Ovary (tissue), 7 donors: ENCODE measurements at regions not wholly inside any gene's neighbourhood (a gene's known extent, or its start where the extent isn't known, plus 50 kb on each side); places are given as distances from the start of the nearest gene placed in this dataset.

ENCODE experiments used
- DNase-seq, 5 donors: peaks; one replicate each; pipeline ENCODE4 v3.0.0-alpha.2; 2019 to 2020
- H3K27ac ChIP-seq, 2 donors: fragments of 200-600 bp; one replicate each; pipeline versions ENCODE4 v1.5.1 to v1.8.0; 2019 to 2022
- H3K27me3 ChIP-seq: fragments of 200-600 bp; one replicate; pipeline ENCODE4 v1.8.0; 2022
- H3K36me3 ChIP-seq: fragments of 200-600 bp; sonication (generic); one replicate; pipeline ENCODE4 v1.5.1; 2019
- H3K4me1 ChIP-seq: one replicate; pipeline ENCODE4 v1.8.1; 2013; ENCODE audit warnings: mild to moderate bottlenecking, moderate library complexity; ENCODE audit not compliant: insufficient read depth
- H3K4me3 ChIP-seq: fragments of 200-600 bp; sonication (generic); one replicate; pipeline ENCODE4 v1.5.1; 2017
- H3K9me3 ChIP-seq, 2 donors: fragments of 200-600 bp in 1 of 2; sonication (generic) in 1 of 2; one replicate each; pipeline versions ENCODE4 v1.5.1 to v1.8.1; 2013 to 2019; ENCODE audit warnings: mild to moderate bottlenecking in 1 of 2, moderate library complexity in 1 of 2
- CTCF ChIP-seq, 3 donors: fragments of 450-650 bp in 2 of 3; fragments of 200-600 bp in 1 of 3; IDR thresholded peaks; one replicate each; pipeline versions ENCODE4 v1.5.1 to v1.8.0; 2016 to 2022; ENCODE audit warnings: antibody characterized with exemption in 3 of 3, mild to moderate bottlenecking in 1 of 3
- EP300 ChIP-seq: sonication (generic); formaldehyde crosslinking; IDR thresholded peaks from one replicate; pipeline ENCODE4 v1.6.1; 2017; ENCODE audit warnings: antibody characterized with exemption
- POLR2A ChIP-seq: fragments of 450-650 bp; IDR thresholded peaks from one replicate; pipeline ENCODE4 v1.6.1; 2017; ENCODE audit warnings: antibody characterized with exemption, mild to moderate bottlenecking, moderate library complexity
- WGBS, 3 donors: extraction: QIAGEN DNeasy Blood & Tissue Kit in 1 of 3; methylation state at CpG; one replicate each; pipeline versions ENCODE4 v1.1.5 to v1.1.7; 2013 to 2017; 5-methylcytosine and 5-hydroxymethylcytosine counted together
- intact Hi-C, 4 donors: fragments of 100-400 bp; cut with DNase I; formaldehyde crosslinking; loops; one replicate each; pipeline versions ENCODE4 v1.11.0 to v1.15.1; 2022 to 2023
- donor health status: DM: no; HTN: no; CAD: no; lungs with moderate emphysema.
- donor health status: DM: no; HTN: no; CAD: no.
- donor health status: Bipolar disorder and iron deficiency.
- donor health status: DM: no; HTN: no; CAD: no.
- donor health status: DM: yes; HTN: yes; CAD: no.

GRCh38 chr5:89728750-89729149, 680.8 kb downstream of the CETN3 start:
- Histone ChIP-seq H3K36me3 (no peaks in the 10 kb centered on the region), H3K27ac (no peak overlapping the region), H3K4me1 (peaks cover 1% of the 10 kb centered on the region), H3K4me3 (no peak overlapping the region), H3K9me3 (no peaks in the 10 kb centered on the region), H3K27me3 (no peaks in the 10 kb centered on the region)
- no peak for TF ChIP-seq POLR2A
- no peak for TF ChIP-seq EP300
- no peak for TF ChIP-seq CTCF (IDR thresholded peaks at IDR 0.05)
- 2 to 5% (median 3%) methylated on average over 5 of the region's 5 CpGs for WGBS, 3 donors
- peak; percentile 23 to 64 (median 44) for DNase-seq
- intact Hi-C loops, result no loop called here

GRCh38 chr5:89728134-89728533, 681.4 kb downstream of the CETN3 start:
- no peak for TF ChIP-seq EP300
- no peak for TF ChIP-seq CTCF (IDR thresholded peaks at IDR 0.05)
- no peak for TF ChIP-seq POLR2A
- H3K4me3 ChIP-seq, result no peak overlapping the region
- DNase-seq, result no peak
- peaks cover 1% of the 10 kb centered on the region for H3K4me1 ChIP-seq
- H3K27ac ChIP-seq, result no peak overlapping the region
- H3K27me3 ChIP-seq, result no peaks in the 10 kb centered on the region
- WGBS, 3 donors, result 64 to 78% (median 72%) methylated on average over 2 of the region's 2 CpGs
- H3K36me3 ChIP-seq, result no peaks in the 10 kb centered on the region
- no peaks in the 10 kb centered on the region for H3K9me3 ChIP-seq
- intact Hi-C loops, result no loop called here

DNA sequence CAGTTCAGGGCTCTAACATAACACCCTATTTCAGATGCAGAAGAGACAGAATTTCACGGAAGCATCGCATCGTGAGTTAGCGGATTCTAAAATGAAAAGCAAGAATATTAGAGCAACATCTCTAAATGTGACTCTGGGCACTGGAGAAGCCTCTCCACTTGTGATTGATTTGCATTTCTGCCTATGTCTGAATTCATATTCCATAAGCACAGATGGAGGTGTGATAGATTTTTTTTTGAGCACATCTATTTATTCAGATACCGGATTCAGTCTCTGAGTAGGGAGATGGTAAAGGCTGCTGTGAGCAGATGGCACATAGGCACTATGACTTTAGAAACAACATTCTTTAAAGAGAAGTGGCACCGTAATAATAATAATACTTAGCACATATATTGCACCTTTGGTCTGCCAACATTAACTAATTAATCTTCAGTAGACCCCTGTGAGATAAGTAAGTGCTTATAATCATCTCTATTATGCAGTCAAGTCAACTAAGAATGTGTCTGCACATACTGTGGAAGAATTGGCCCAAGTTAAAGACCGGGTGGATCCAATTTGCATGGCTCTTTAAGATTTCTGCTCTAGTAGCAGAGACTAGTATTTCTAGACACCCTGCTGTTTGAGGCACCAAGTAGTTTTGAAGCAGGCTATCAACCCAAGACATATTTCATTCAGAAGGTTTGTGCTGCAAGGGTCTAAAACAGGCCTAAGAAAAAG, 685.0 kb downstream of the CETN3 start:
- DNase-seq, result no peak
- H3K4me1 ChIP-seq, result peaks cover 1% of the 10 kb centered on the region
- no peaks in the 10 kb centered on the region for H3K9me3 ChIP-seq
- intact Hi-C loops, result no loop called here
- 93 to 97% (median 95%) methylated on average over 7 of the region's 7 CpGs for WGBS, 3 donors
- no peak overlapping the region for H3K27ac ChIP-seq
- TF ChIP-seq EP300, result no peak
- TF ChIP-seq CTCF (IDR thresholded peaks at IDR 0.05), result no peak
- no peak for TF ChIP-seq POLR2A
- H3K27me3 ChIP-seq, result no peaks in the 10 kb centered on the region
- no peak overlapping the region for H3K4me3 ChIP-seq
- no peaks in the 10 kb centered on the region for H3K36me3 ChIP-seq

GRCh38 chr5:89723907-89724306, 685.6 kb downstream of the CETN3 start:
- 32 to 51% (median 38%) methylated on average over 2 of the region's 2 CpGs for WGBS, 3 donors
- Histone ChIP-seq H3K9me3 (no peaks in the 10 kb centered on the region), H3K27ac (no peak overlapping the region), H3K27me3 (no peaks in the 10 kb centered on the region), H3K4me3 (no peak overlapping the region), H3K36me3 (no peaks in the 10 kb centered on the region), H3K4me1 (peaks cover 1% of the 10 kb centered on the region)
- intact Hi-C loops, result no loop called here
- no peak for TF ChIP-seq EP300
- TF ChIP-seq CTCF (IDR thresholded peaks at IDR 0.05), result no peak
- TF ChIP-seq POLR2A, result no peak
- no peak for DNase-seq
